IMR-90 (cell line): ENCODE measurements at regions not wholly inside any gene's neighbourhood (a gene's known extent, or its start where the extent isn't known, plus 50 kb on each side); places are given as distances from the start of the nearest gene placed in this dataset.

ENCODE experiments used
- ATAC-seq: fragments of 200-7000 bp; cut with Tn5 transposase; 2 replicates; pipeline ENCODE4 v1.9.1; 2020; ENCODE audit warnings: low read depth, mild to moderate bottlenecking, moderate library complexity
- BruUV-seq: library from RNA; stranded (reverse); fragments of 400-500 nt; replicated peaks from 2 replicates; lab custom pipeline; 2021; lab: Mats Ljungman, UMichigan
- CTCF ChIA-PET: fragments of 300-600 bp; formaldehyde crosslinking; extraction: SDS; loops from one replicate; lab custom pipeline; 2021; ENCODE audit warnings: antibody characterized with exemption; lab: Yijun Ruan, JAX
- POLR2A ChIA-PET: fragments of 300-600 bp; sonication (Branson Sonifier 250); formaldehyde crosslinking; loops from one replicate; lab custom pipeline; 2022; ENCODE audit warnings: antibody characterized with exemption; ENCODE audit not compliant: unreplicated experiment; lab: Charles Lee
- DNase-seq: peaks from one replicate; pipeline ENCODE4 v3.0.0; 2013
- H2AFZ ChIP-seq: replicated peaks from 2 replicates; pipeline ENCODE3; 2013; ENCODE audit warnings: low read length, mild to moderate bottlenecking; ENCODE audit not compliant: poor library complexity
- H2AK5ac ChIP-seq: 2 replicates; pipeline ENCODE4 v1.6.1; 2013; ENCODE audit warnings: low read depth, low read length, inconsistent platforms
- H2AK9ac ChIP-seq: replicated peaks from 2 replicates; pipeline ENCODE3; 2013; ENCODE audit warnings: mild to moderate bottlenecking, low read depth, low read length, moderate library complexity; ENCODE audit not compliant: poor library complexity
- H2BK120ac ChIP-seq: 2 replicates; pipeline ENCODE4 v1.6.1; 2013; ENCODE audit warnings: low read depth, low read length, inconsistent platforms
- H2BK15ac ChIP-seq: 3 replicates; pipeline ENCODE4 v1.6.1; 2013; ENCODE audit warnings: low read depth, low read length, inconsistent platforms
- H2BK20ac ChIP-seq: 2 replicates; pipeline ENCODE4 v1.6.1; 2013; ENCODE audit warnings: low read depth, mild to moderate bottlenecking, inconsistent platforms, low read length, moderate library complexity
- H2BK5ac ChIP-seq: 2 replicates; pipeline ENCODE4 v1.6.1; 2013; ENCODE audit warnings: mild to moderate bottlenecking, low read depth, low read length, inconsistent platforms; ENCODE audit not compliant: poor library complexity, severe bottlenecking
- H3K14ac ChIP-seq: replicated peaks from 2 replicates; pipeline ENCODE4 v1.6.1; 2013; ENCODE audit warnings: low read depth, low read length, inconsistent platforms
- H3K18ac ChIP-seq: 2 replicates; pipeline ENCODE4 v1.6.1; 2013; ENCODE audit warnings: low read depth, low read length, control low read depth
- H3K23ac ChIP-seq: 2 replicates; pipeline ENCODE4 v1.6.1; 2013; ENCODE audit warnings: low read depth, low read length, inconsistent platforms
- H3K27ac ChIP-seq: 2 replicates; pipeline ENCODE4 v1.5.1; 2013; ENCODE audit warnings: mild to moderate bottlenecking, control low read depth, low read length; ENCODE audit not compliant: insufficient read depth
- H3K27me3 ChIP-seq: 2 replicates; pipeline ENCODE4 v1.6.1; 2013; ENCODE audit warnings: low read length; ENCODE audit not compliant: control insufficient read depth, insufficient read depth
- H3K36me3 ChIP-seq: 2 replicates; pipeline ENCODE4 v1.6.1; 2013; ENCODE audit warnings: low read length, mixed read lengths; ENCODE audit not compliant: control insufficient read depth, insufficient read depth
- H3K4ac ChIP-seq: 2 replicates; pipeline ENCODE4 v1.6.1; 2013; ENCODE audit warnings: low read depth, low read length, inconsistent platforms
- H3K4me1 ChIP-seq: 2 replicates; pipeline ENCODE4 v1.6.1; 2013; ENCODE audit warnings: low read length, mixed read lengths; ENCODE audit not compliant: control insufficient read depth, insufficient read depth
- H3K4me2 ChIP-seq: 2 replicates; pipeline ENCODE4 v1.6.1; 2013; ENCODE audit warnings: low read depth, mild to moderate bottlenecking, control low read depth, low read length, moderate library complexity
- H3K4me3 ChIP-seq: 2 replicates; pipeline ENCODE4 v1.5.1; 2013; ENCODE audit warnings: low read depth, mild to moderate bottlenecking, control low read depth, low read length, moderate library complexity; ENCODE audit not compliant: insufficient read depth
- H3K56ac ChIP-seq: 2 replicates; pipeline ENCODE4 v1.6.1; 2013; ENCODE audit warnings: low read length, inconsistent platforms; ENCODE audit not compliant: insufficient read depth; ENCODE audit errors: extremely low read depth
- H3K79me1 ChIP-seq, 2 experiments: 2 replicates each; pipeline ENCODE4 v1.6.1; 2013; ENCODE audit warnings: low read length in 2 of 2, inconsistent platforms in 1 of 2, low read depth in 1 of 2
- H3K9ac ChIP-seq: 2 replicates; pipeline ENCODE4 v1.6.1; 2013; ENCODE audit warnings: low read depth, low read length, control low read depth
- H3K9me1 ChIP-seq: 2 replicates; pipeline ENCODE4 v1.6.1; 2013; ENCODE audit warnings: low read length, inconsistent platforms; ENCODE audit not compliant: insufficient read depth
- H3K9me3 ChIP-seq: 2 replicates; pipeline ENCODE4 v1.6.1; 2013; ENCODE audit warnings: low read length; ENCODE audit not compliant: control insufficient read depth, insufficient read depth
- H4K20me1 ChIP-seq: 2 replicates; pipeline ENCODE4 v1.6.1; 2013; ENCODE audit warnings: low read length, inconsistent platforms; ENCODE audit not compliant: insufficient read depth
- H4K5ac ChIP-seq: 2 replicates; pipeline ENCODE4 v1.6.1; 2013; ENCODE audit warnings: mild to moderate bottlenecking, low read depth, low read length, control low read depth
- H4K8ac ChIP-seq, 2 experiments: 2 replicates each; pipeline ENCODE4 v1.6.1; 2013; ENCODE audit warnings: low read depth in 2 of 2, low read length in 2 of 2, control low read depth in 1 of 2, inconsistent platforms in 1 of 2
- H4K91ac ChIP-seq: 2 replicates; pipeline ENCODE4 v1.6.1; 2013; ENCODE audit warnings: low read depth, low read length, inconsistent platforms; ENCODE audit not compliant: insufficient read depth
- CEBPB ChIP-seq: IDR thresholded peaks from 2 replicates; pipeline ENCODE4 v1.6.1; 2012; ENCODE audit warnings: low read depth, low read length, improper control_type of control experiment
- MAFK ChIP-seq: IDR thresholded peaks from 2 replicates; pipeline ENCODE4 v1.6.1; 2012; ENCODE audit warnings: low read depth, low read length, improper control_type of control experiment
- MAZ ChIP-seq: IDR thresholded peaks from 2 replicates; pipeline ENCODE4 v1.6.1; 2012; ENCODE audit warnings: low read depth, mild to moderate bottlenecking, low read length, improper control_type of control experiment, moderate library complexity, borderline replicate concordance
- MXI1 ChIP-seq: IDR thresholded peaks from 2 replicates; pipeline ENCODE4 v1.6.1; 2012; ENCODE audit warnings: low read depth, mild to moderate bottlenecking, low read length, moderate library complexity, borderline replicate concordance
- POLR2A ChIP-seq: IDR thresholded peaks from 2 replicates; pipeline ENCODE4 v1.6.1; 2012; ENCODE audit warnings: mild to moderate bottlenecking, low read depth, low read length
- RAD21 ChIP-seq: IDR thresholded peaks from 2 replicates; pipeline ENCODE4 v1.6.1; 2012; ENCODE audit warnings: low read length, improper control_type of control experiment
- SMC3 ChIP-seq: fragments of 150-350 bp; IDR thresholded peaks from 2 replicates; pipeline ENCODE4 v1.6.1; 2016; ENCODE audit warnings: low read depth, mild to moderate bottlenecking, antibody characterized with exemption, low read length, moderate library complexity
- WGBS, 2 experiments: methylation state at CpG; one replicate each; pipeline versions ENCODE4 v1.1.5 to v1.1.7; 2013; ENCODE audit warnings: missing lambda C conversion rate in 2 of 2; ENCODE audit not compliant: insufficient read length in 1 of 2; ENCODE audit errors: extremely low coverage in 2 of 2; 5-methylcytosine and 5-hydroxymethylcytosine counted together
- dilution Hi-C: fragments of 300-500 bp; cut with HindIII; formaldehyde crosslinking; loops from one replicate; pipeline ENCODE4 v1.14.3; 2018; ENCODE audit warnings: low sequenced_read_pairs; ENCODE audit not compliant: unreplicated experiment
- in situ Hi-C: fragments of 300-500 bp; cut with MboI; formaldehyde crosslinking; loops from 3 replicates; pipeline ENCODE4 v1.14.3; 2019; ENCODE audit warnings: low sequenced_read_pairs, inconsistent platforms, mixed read lengths
- intact Hi-C: fragments of 100-400 bp; cut with micrococcal nuclease; formaldehyde crosslinking; loops from 2 replicates; pipeline ENCODE4 v1.10.0; 2022
- TF ChIP-seq, protein P1 (sequence below): fragments of 150-350 bp; IDR thresholded peaks from 2 replicates; pipeline ENCODE4 v1.6.1; 2016; ENCODE audit warnings: low read depth, mild to moderate bottlenecking, low read length, moderate library complexity, borderline replicate concordance

DNA sequence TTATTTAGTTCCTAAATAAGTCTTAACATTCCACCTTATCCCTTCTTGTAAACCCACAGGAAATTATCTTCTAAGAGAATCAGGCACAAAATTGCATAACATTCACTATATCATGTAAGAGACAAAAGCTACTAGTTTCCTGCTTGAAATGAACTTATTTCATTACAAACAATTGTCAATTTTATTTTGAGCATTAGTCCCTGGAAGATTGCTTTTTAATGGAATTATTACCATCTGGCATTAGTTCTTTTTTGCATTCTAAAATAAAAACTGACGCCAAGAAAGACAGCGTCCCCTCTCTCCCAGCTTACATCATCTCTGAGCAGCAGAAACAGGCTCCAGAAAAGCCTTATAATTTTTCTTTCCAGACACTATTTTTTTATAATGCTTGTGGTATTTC, 121.8 kb downstream of the NOC3L start:
- TF ChIP-seq RAD21 (no peak), CEBPB (no peak), MAFK (no peak), SMC3 (no peak), MXI1 (no peak), POLR2A (no peak), MAZ (no peak)
- TF ChIP-seq, protein P1, sequence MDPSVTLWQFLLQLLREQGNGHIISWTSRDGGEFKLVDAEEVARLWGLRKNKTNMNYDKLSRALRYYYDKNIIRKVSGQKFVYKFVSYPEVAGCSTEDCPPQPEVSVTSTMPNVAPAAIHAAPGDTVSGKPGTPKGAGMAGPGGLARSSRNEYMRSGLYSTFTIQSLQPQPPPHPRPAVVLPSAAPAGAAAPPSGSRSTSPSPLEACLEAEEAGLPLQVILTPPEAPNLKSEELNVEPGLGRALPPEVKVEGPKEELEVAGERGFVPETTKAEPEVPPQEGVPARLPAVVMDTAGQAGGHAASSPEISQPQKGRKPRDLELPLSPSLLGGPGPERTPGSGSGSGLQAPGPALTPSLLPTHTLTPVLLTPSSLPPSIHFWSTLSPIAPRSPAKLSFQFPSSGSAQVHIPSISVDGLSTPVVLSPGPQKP: no peak
- Histone ChIP-seq H2BK15ac (no peak overlapping the region), H2AK9ac (no peak overlapping the region), H3K56ac (no peak overlapping the region), H2BK120ac (no peak overlapping the region), H3K4me2 (no peak overlapping the region), H3K23ac (no peak overlapping the region), H3K9me1 (peaks cover under 1% of the 10 kb centered on the region; the same call in 1 of the 2 replicates), H3K4me3 (no peak overlapping the region), H3K27ac (no peak overlapping the region), H3K79me1 (no peaks in the 10 kb centered on the region), H4K20me1 (no peaks in the 10 kb centered on the region), H4K91ac (no peak overlapping the region), H4K8ac (no peak overlapping the region), H3K36me3 (no peaks in the 10 kb centered on the region), H4K5ac (no peak overlapping the region), H3K18ac (no peak overlapping the region), H3K14ac (no peak overlapping the region), H2AK5ac (no peak overlapping the region), H2AFZ (no peak overlapping the region), H3K9me3 (no peaks in the 10 kb centered on the region), H3K9ac (no peak overlapping the region), H2BK5ac (no peak overlapping the region), H3K27me3 (no peaks in the 10 kb centered on the region), H3K4me1 (no peaks in the 10 kb centered on the region), H3K4ac (no peak overlapping the region), H2BK20ac (no peak overlapping the region)
- in situ Hi-C loops (no loop called here), intact Hi-C loops (no loop called here), dilution Hi-C loops (no loop called here)
- ChIA-PET POLR2A (no interaction called here), CTCF (interaction anchor here (1.4 kb wide), 1 partner anchor 16 kb away, joined by 5 read pairs; no protein-coding TSS in a partner anchor)
- WGBS, 2 experiments: no CpG with 5 or more reads among the region's 2 CpGs
- ATAC-seq: no peak
- no TSS peak for BruUV-seq
- no peak for DNase-seq
